Thyroid gland (tissue), 4 donors: ENCODE measurements at regions not wholly inside any gene's neighbourhood (a gene's known extent, or its start where the extent isn't known, plus 50 kb on each side); places are given as distances from the start of the nearest gene placed in this dataset.

Experiments used
- DNase-seq, 2 donors: peaks; one replicate each; pipeline ENCODE4 v3.0.0-alpha.2; 2019
- H3K27ac ChIP-seq, 3 donors: fragments of 200-600 bp; sonication (generic); 1 replicate in 2 of 3; 2 replicates in 1 of 3; pipeline ENCODE4 v1.5.1; 2016 to 2019; ENCODE audit warnings: mild to moderate bottlenecking in 1 of 3, moderate library complexity in 1 of 3
- H3K27me3 ChIP-seq: fragments of 200-600 bp; sonication (generic); one replicate; pipeline ENCODE4 v1.5.1; 2019
- H3K36me3 ChIP-seq, 2 donors: fragments of 200-600 bp; sonication (generic); one replicate each; pipeline ENCODE4 v1.5.1; 2016 to 2019
- H3K4me1 ChIP-seq, 2 donors: fragments of 200-600 bp; sonication (generic); one replicate each; pipeline ENCODE4 v1.5.1; 2017 to 2019
- H3K4me3 ChIP-seq, 3 donors: fragments of 200-600 bp; sonication (generic); replicated peaks in 1 of 3; 1 replicate in 2 of 3; 2 replicates in 1 of 3; pipeline ENCODE4 v1.5.1; 2016; ENCODE audit warnings: mild to moderate bottlenecking in 1 of 3
- H3K9me3 ChIP-seq: fragments of 200-600 bp; sonication (generic); one replicate; pipeline ENCODE4 v1.5.1; 2017
- POLR2A ChIP-seq, 2 donors: fragments of 450-650 bp; IDR thresholded peaks; one replicate each; pipeline ENCODE4 v1.6.1; 2017; ENCODE audit warnings: antibody characterized with exemption in 2 of 2, mild to moderate bottlenecking in 2 of 2, moderate library complexity in 1 of 2
- WGBS, 2 donors: methylation state at CpG; one replicate each; pipeline ENCODE4 v1.1.5; 2017; 5-methylcytosine and 5-hydroxymethylcytosine counted together
- intact Hi-C: fragments of 100-400 bp; cut with DNase I; formaldehyde crosslinking; loops from one replicate; pipeline ENCODE4 v1.15.1; 2023
- TF ChIP-seq, protein P1 (sequence below), 6 experiments: fragments of 200-600 bp in 3 of 6; fragments of 450-650 bp in 3 of 6; sonication (generic) in 3 of 6; IDR thresholded peaks; one replicate each; pipeline ENCODE4 v1.5.1; 2016 to 2019; ENCODE audit warnings: antibody characterized with exemption in 6 of 6, mild to moderate bottlenecking in 2 of 6, inconsistent platforms in 1 of 6, moderate library complexity in 1 of 6

- H3K9me3 ChIP-seq = no peaks in the 10 kb centered on the region
- H3K36me3 ChIP-seq = no peaks in the 10 kb centered on the region
- no peaks in the 10 kb centered on the region for H3K4me1 ChIP-seq
- TF ChIP-seq, protein P1, sequence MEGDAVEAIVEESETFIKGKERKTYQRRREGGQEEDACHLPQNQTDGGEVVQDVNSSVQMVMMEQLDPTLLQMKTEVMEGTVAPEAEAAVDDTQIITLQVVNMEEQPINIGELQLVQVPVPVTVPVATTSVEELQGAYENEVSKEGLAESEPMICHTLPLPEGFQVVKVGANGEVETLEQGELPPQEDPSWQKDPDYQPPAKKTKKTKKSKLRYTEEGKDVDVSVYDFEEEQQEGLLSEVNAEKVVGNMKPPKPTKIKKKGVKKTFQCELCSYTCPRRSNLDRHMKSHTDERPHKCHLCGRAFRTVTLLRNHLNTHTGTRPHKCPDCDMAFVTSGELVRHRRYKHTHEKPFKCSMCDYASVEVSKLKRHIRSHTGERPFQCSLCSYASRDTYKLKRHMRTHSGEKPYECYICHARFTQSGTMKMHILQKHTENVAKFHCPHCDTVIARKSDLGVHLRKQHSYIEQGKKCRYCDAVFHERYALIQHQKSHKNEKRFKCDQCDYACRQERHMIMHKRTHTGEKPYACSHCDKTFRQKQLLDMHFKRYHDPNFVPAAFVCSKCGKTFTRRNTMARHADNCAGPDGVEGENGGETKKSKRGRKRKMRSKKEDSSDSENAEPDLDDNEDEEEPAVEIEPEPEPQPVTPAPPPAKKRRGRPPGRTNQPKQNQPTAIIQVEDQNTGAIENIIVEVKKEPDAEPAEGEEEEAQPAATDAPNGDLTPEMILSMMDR (IDR thresholded peaks at IDR 0.05) = no peak
- intact Hi-C loops = no loop called here
- H3K27me3 ChIP-seq = no peaks in the 10 kb centered on the region
- no peak overlapping the region for H3K27ac ChIP-seq
- 91 to 96% methylated on average over 8 of the region's 8 CpGs for WGBS, 2 donors
- no peak overlapping the region for H3K4me3 ChIP-seq
- no peak for DNase-seq
Observed at GRCh38 chr4:10181745-10182445, 65.3 kb upstream of the WDR1 start.

GRCh38 chr4:10180927-10181744 is 64.5 kb upstream of the WDR1 start:
- 53 to 68% methylated on average over 4 of the region's 4 CpGs for WGBS, 2 donors
- no peak overlapping the region for H3K27ac ChIP-seq
- no peaks in the 10 kb centered on the region for H3K4me1 ChIP-seq
- intact Hi-C loops = no loop called here
- TF ChIP-seq, protein P1 (IDR thresholded peaks at IDR 0.05) = no peak
- TF ChIP-seq POLR2A (IDR thresholded peaks at IDR 0.05) = no peak
- H3K4me3 ChIP-seq = no peak overlapping the region
- no peaks in the 10 kb centered on the region for H3K9me3 ChIP-seq
- DNase-seq = no peak
- no peaks in the 10 kb centered on the region for H3K36me3 ChIP-seq
- H3K27me3 ChIP-seq = no peaks in the 10 kb centered on the region

DNA sequence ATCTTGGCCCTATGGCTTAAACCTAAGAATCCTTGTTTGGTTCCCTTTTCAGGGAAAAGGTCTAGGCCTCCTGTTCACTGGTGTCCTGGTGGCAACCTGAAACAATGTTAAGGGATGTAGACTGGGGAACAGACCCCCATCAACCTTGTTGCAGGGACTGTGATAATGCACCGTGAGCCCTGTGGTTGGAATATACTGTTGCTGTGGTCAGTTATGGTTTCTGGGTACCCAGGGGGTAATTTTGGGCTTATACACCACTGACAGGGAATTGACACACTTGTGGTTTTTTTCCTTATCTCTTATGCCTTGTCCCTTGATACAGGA is 64.0 kb upstream of the WDR1 start:
- no peak overlapping the region for H3K4me3 ChIP-seq
- H3K9me3 ChIP-seq = no peaks in the 10 kb centered on the region
- intact Hi-C loops = no loop called here
- no peaks in the 10 kb centered on the region for H3K36me3 ChIP-seq
- 88 to 90% methylated on average over 1 of the region's 1 CpG for WGBS, 2 donors
- H3K27me3 ChIP-seq = no peaks in the 10 kb centered on the region
- H3K27ac ChIP-seq = no peak overlapping the region
- TF ChIP-seq, protein P1 (IDR thresholded peaks at IDR 0.05) = no peak
- TF ChIP-seq POLR2A (IDR thresholded peaks at IDR 0.05) = no peak
- peaks cover 0 to under 1% of the 10 kb centered on the region in 2 donors for H3K4me1 ChIP-seq
- no peak for DNase-seq

- Histone ChIP-seq H3K27ac (no peak overlapping the region), H3K4me1 (peaks cover 4 to 5% of the 10 kb centered on the region in 2 donors), H3K27me3 (no peaks in the 10 kb centered on the region), H3K4me3 (no peak overlapping the region), H3K9me3 (no peaks in the 10 kb centered on the region), H3K36me3 (no peaks in the 10 kb centered on the region)
- TF ChIP-seq POLR2A (IDR thresholded peaks at IDR 0.05) = no peak
- TF ChIP-seq, protein P1 (IDR thresholded peaks at IDR 0.05) = no peak
- WGBS, 2 donors = 90 to 94% methylated on average over 4 of the region's 4 CpGs
- intact Hi-C loops = no loop called here
- DNase-seq = no peak
Observed at GRCh38 chr4:10179957-10180602, 63.5 kb upstream of the WDR1 start.

GRCh38 chr4:10178763-10179162 is 62.2 kb upstream of the WDR1 start:
- Histone ChIP-seq H3K27ac (no peak overlapping the region), H3K36me3 (no peaks in the 10 kb centered on the region), H3K9me3 (no peaks in the 10 kb centered on the region), H3K4me3 (no peak overlapping the region), H3K4me1 (peaks cover 14 to 18% of the 10 kb centered on the region in 2 donors), H3K27me3 (no peaks in the 10 kb centered on the region)
- TF ChIP-seq POLR2A (IDR thresholded peaks at IDR 0.05) = no peak
- TF ChIP-seq, protein P1 (IDR thresholded peaks at IDR 0.05) = no peak
- intact Hi-C loops = no loop called here
- DNase-seq = no peak
- WGBS, 2 donors = 95 to 99% methylated on average over 5 of the region's 5 CpGs
